ENCODE measurements at regions not wholly inside any gene's neighbourhood (a gene's known extent, or its start where the extent isn't known, plus 50 kb on each side); places are given as distances from the start of the nearest gene placed in this dataset.
"Not testable (repeated sequence)": the region's sequence is repeated elsewhere in the genome, so short reads cannot be mapped to it uniquely, and the experiment has no call there.

DNA sequence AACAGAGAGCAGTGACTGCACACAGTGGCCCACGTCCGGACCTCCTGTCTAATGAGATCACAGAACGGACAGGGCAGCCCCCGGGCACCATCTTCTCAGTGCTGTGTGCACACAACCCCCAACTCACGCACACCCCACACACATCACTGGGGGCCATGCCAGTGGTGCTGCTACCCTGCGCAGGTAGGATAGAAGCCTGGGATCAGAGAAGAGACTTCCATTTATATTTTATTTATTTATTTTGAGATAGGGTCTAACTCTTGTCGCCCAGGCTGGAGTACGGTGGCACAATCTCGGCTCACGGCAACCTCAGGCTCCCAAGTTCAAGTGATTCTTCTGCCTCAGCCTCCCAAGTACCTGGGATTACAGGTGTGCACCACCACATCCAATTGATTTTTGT is 71.5 kb upstream of the TNK2 start:
- not testable (repeated sequence) for TF ChIP-seq POLR2AphosphoS5 (IDR thresholded peaks at IDR 0.05); POLR2A (IDR thresholded peaks at IDR 0.05); EP300 (IDR thresholded peaks at IDR 0.05; ENCODE audit: low read depth)
- TF ChIP-seq, protein P1, sequence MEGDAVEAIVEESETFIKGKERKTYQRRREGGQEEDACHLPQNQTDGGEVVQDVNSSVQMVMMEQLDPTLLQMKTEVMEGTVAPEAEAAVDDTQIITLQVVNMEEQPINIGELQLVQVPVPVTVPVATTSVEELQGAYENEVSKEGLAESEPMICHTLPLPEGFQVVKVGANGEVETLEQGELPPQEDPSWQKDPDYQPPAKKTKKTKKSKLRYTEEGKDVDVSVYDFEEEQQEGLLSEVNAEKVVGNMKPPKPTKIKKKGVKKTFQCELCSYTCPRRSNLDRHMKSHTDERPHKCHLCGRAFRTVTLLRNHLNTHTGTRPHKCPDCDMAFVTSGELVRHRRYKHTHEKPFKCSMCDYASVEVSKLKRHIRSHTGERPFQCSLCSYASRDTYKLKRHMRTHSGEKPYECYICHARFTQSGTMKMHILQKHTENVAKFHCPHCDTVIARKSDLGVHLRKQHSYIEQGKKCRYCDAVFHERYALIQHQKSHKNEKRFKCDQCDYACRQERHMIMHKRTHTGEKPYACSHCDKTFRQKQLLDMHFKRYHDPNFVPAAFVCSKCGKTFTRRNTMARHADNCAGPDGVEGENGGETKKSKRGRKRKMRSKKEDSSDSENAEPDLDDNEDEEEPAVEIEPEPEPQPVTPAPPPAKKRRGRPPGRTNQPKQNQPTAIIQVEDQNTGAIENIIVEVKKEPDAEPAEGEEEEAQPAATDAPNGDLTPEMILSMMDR (IDR thresholded peaks at IDR 0.05), result not testable (repeated sequence)

Data from transverse colon (tissue), 4 donors.